HEK293T (cell line): ENCODE measurements at regions not wholly inside any gene's neighbourhood (a gene's known extent, or its start where the extent isn't known, plus 50 kb on each side); places are given as distances from the start of the nearest gene placed in this dataset.

Experiments used
- BHLHE40 ChIP-seq: fragments of 450-650 bp; IDR thresholded peaks from 2 replicates; pipeline ENCODE4 v1.6.1; 2016; ENCODE audit warnings: mild to moderate bottlenecking, moderate library complexity, borderline replicate concordance
- CTBP1 ChIP-seq: fragments of 450-650 bp; IDR thresholded peaks from 2 replicates; pipeline ENCODE4 v1.6.1; 2016; ENCODE audit warnings: borderline replicate concordance
- ELF4 ChIP-seq: fragments of 450-650 bp; IDR thresholded peaks from 2 replicates; pipeline ENCODE4 v1.6.1; 2017; ENCODE audit warnings: antibody characterized with exemption
- FOXA1 ChIP-seq: fragments of 450-650 bp; IDR thresholded peaks from 2 replicates; pipeline ENCODE4 v1.6.1; 2016; ENCODE audit warnings: mild to moderate bottlenecking
- FOXK2 ChIP-seq: fragments of 450-650 bp; IDR thresholded peaks from 2 replicates; pipeline ENCODE4 v1.6.1; 2016; ENCODE audit warnings: mild to moderate bottlenecking
- FOXM1 ChIP-seq: fragments of 450-650 bp; IDR thresholded peaks from 2 replicates; pipeline ENCODE4 v1.6.1; 2017; ENCODE audit warnings: mild to moderate bottlenecking, borderline replicate concordance
- L3MBTL2 ChIP-seq: fragments of 450-650 bp; conservative IDR thresholded peaks from 2 replicates; pipeline ENCODE4 v1.6.1; 2016; ENCODE audit warnings: mild to moderate bottlenecking
- NFRKB ChIP-seq: fragments of 450-650 bp; IDR thresholded peaks from 2 replicates; pipeline ENCODE4 v1.6.1; 2016; ENCODE audit warnings: mild to moderate bottlenecking, moderate library complexity
- SP1 ChIP-seq: fragments of 450-650 bp; IDR thresholded peaks from 2 replicates; pipeline ENCODE4 v1.6.1; 2017
- SUZ12 ChIP-seq: fragments of 450-650 bp; IDR thresholded peaks from 2 replicates; pipeline ENCODE4 v1.6.1; 2016; ENCODE audit warnings: mild to moderate bottlenecking
- TARDBP ChIP-seq: fragments of 450-650 bp; IDR thresholded peaks from 2 replicates; pipeline ENCODE4 v1.6.1; 2016

GRCh38 chr20:11043001-11043400 lies 369.2 kb upstream of the JAG1 start:
- no peak for TF ChIP-seq CTBP1
- no peak for TF ChIP-seq FOXA1
- TF ChIP-seq SUZ12, result no peak
- no peak for TF ChIP-seq BHLHE40
- TF ChIP-seq SP1, result no peak
- no peak for TF ChIP-seq FOXM1
- TF ChIP-seq ELF4, result no peak
- no peak for TF ChIP-seq NFRKB
- TF ChIP-seq L3MBTL2, result no peak
- TF ChIP-seq TARDBP, result no peak
- TF ChIP-seq FOXK2, result no peak
